ENCODE measurements at regions not wholly inside any gene's neighbourhood (a gene's known extent, or its start where the extent isn't known, plus 50 kb on each side); places are given as distances from the start of the nearest gene placed in this dataset.

DNA sequence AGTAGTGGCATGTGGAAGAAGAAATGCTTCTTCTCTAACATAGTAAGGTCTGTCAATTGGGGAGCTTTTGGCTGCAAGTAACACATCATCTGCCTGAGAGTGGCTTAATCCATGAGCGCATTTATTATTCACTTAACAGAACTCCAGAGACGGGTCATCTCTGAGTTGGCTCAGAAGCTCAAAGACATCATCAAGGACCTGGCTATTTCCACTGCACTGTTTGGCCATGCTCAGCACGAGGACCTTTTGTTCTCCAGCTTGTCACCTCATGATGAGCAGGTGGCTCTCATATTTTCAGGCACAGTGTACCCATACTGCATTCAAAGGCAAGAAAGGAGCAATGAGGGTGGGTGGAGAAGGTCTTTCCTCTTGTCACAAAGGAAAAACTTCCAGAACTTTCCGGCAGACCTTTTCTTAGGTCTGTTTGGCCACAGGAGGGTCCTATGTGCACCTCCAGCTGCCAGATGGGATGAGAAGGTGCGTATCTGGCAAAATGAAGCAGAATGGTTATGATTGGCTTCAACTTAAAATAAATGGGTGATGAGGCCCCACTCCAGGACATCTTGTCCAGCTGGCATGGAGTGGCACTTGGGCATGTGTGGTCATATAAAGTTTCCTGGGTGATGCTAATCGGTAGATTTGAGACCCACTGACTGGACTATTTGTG is 55.6 kb upstream of the SHH start:
- DNase-seq (ENCODE audit: low read depth in 4 of 4, low spot score in 3 of 4): no peak

GRCh38 chr7:155867280-155867679 is 55.0 kb upstream of the SHH start:
- DNase-seq (ENCODE audit: low read depth in 4 of 4, low spot score in 3 of 4): no peak

DNA sequence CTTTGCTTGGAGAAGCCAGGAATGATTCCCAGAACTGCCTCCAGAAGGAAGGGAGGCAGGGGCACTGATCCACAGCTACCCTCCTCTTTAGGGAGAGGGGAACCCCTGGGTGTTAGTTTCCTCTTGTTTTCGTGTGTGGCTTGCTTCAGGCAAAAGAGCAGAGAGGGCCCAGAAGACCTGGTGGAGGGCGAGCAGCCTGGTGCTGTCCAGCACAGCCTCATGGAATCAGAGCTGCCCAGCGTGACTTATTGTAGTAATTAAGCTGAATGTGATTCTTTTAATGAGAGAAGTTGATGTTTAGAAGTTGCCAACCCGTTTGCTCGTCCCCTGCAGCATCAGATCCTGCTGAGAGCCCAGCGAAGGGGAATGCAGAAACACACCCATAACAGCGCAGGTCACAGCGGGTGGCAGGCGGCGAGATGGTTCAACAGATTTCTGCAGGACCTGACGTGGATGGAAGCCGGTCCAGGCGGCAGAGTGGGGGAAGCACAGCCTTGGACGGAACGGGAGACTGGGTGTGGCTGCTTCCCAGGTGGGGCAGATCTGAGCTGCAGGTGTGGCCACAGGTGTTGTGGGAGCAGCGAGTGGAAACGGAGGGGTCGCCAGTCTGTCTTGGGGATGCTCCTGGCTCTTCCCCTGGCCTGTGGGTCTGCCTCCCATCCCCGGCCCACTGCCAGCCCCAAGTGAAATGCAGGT is 53.7 kb upstream of the SHH start:
- DNase-seq (ENCODE audit: low read depth in 4 of 4, low spot score in 3 of 4): no peak

- DNase-seq (ENCODE audit: low read depth in 4 of 4, low spot score in 3 of 4): no peak
Observed at GRCh38 chr7:155864991-155865690, 52.9 kb upstream of the SHH start.

- DNase-seq (ENCODE audit: low read depth in 4 of 4, low spot score in 3 of 4): no peak
Observed at GRCh38 chr7:155864271-155864985, 52.2 kb upstream of the SHH start.

DNA sequence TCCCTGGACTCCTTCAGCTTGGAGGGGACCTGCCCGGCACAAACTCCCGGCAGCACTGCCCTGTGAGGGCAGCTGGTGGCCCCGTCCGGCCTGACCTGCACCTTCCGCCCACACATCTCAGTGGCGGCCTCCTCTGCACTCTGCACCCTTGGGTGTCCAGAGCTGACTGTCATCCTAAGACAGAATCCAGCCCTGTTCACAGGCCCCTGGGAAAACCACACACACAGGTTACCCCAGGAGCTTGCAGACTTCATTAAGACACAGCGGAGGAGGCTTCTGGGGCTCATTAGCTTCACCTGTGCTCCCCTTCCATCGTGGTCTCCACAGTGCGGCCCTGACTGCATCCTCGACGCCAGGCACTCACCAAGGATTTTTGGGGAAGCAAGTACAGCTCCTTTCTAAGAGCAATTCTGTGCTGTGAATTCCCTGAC is 51.5 kb upstream of the SHH start:
- DNase-seq (ENCODE audit: low read depth in 4 of 4, low spot score in 3 of 4): no peak

- no peak for DNase-seq (ENCODE audit: low read depth in 4 of 4, low spot score in 3 of 4)
Observed at GRCh38 chr7:155862123-155862892, 50.0 kb upstream of the SHH start.
